Endothelial cell of umbilical vein (primary cell): ENCODE measurements at regions not wholly inside any gene's neighbourhood (a gene's known extent, or its start where the extent isn't known, plus 50 kb on each side); places are given as distances from the start of the nearest gene placed in this dataset.

Source experiments
- BruUV-seq: library from RNA; stranded (reverse); fragments of 400-500 nt; replicated peaks from 2 replicates; lab custom pipeline; 2021; lab: Mats Ljungman, UMichigan
- CTCF ChIA-PET: fragments of 300-600, 350-600 bp; sonication (Branson Sonifier 250); formaldehyde crosslinking; loops from one replicate; lab custom pipeline; 2021; ENCODE audit warnings: antibody characterized with exemption, inconsistent platforms; lab: Charles Lee
- POLR2A ChIA-PET: fragments of 300-600, 350-600 bp; sonication (Branson Sonifier 250); formaldehyde crosslinking; loops from one replicate; lab custom pipeline; 2021; ENCODE audit warnings: antibody characterized with exemption, inconsistent platforms; lab: Charles Lee
- DNase-seq: peaks from one replicate; pipeline ENCODE4 v3.0.0-alpha.2; 2011; ENCODE audit warnings: low read depth, low spot score
- FAIRE-seq: peaks from 2 replicates; lab custom pipeline; 2011; peaks lifted over from hg19 to GRCh38; lab: Jason Lieb, UNC
- H2AFZ ChIP-seq: 2 replicates; pipeline ENCODE4 v1.6.0; 2012; ENCODE audit warnings: low read depth, low read length, control low read depth, inconsistent platforms
- H3K27ac ChIP-seq: 2 replicates; pipeline ENCODE4 v1.5.1; 2011; ENCODE audit warnings: low read depth, mild to moderate bottlenecking, control low read depth, low read length, moderate library complexity; ENCODE audit not compliant: insufficient read depth
- H3K27me3 ChIP-seq, 2 experiments: 2 replicates each; pipeline versions ENCODE4 v1.6.0 to v1.6.1; 2011; ENCODE audit warnings: low read length in 2 of 2, mixed read lengths in 1 of 2; ENCODE audit not compliant: control insufficient read depth in 2 of 2, insufficient read depth in 2 of 2
- H3K36me3 ChIP-seq, 2 experiments: 2 replicates in 1 of 2; 3 replicates in 1 of 2; pipeline ENCODE4 v1.5.1; 2011; ENCODE audit warnings: low read length in 2 of 2, mild to moderate bottlenecking in 1 of 2, moderate library complexity in 1 of 2; ENCODE audit not compliant: control insufficient read depth in 2 of 2, insufficient read depth in 2 of 2; ENCODE audit errors: extremely low read depth in 1 of 2
- H3K4me1 ChIP-seq: 3 replicates; pipeline ENCODE4 v1.5.1; 2011; ENCODE audit warnings: mild to moderate bottlenecking, low read length; ENCODE audit not compliant: control insufficient read depth, insufficient read depth; ENCODE audit errors: extremely low read depth
- H3K4me2 ChIP-seq: 2 replicates; pipeline ENCODE4 v1.6.1; 2011; ENCODE audit warnings: low read length, control low read depth, mixed read lengths; ENCODE audit not compliant: insufficient read depth
- H3K4me3 ChIP-seq, 3 experiments: fragments of 200-600 bp in 1 of 3; sonication (generic), shearing (Covaris generic) in 1 of 3; replicated peaks in 1 of 3; 2 replicates each; pipeline ENCODE4 v1.5.1; 2011 to 2016; ENCODE audit warnings: control low read depth in 3 of 3, low read length in 3 of 3, mild to moderate bottlenecking in 2 of 3, inconsistent platforms in 1 of 3, low read depth in 1 of 3, moderate library complexity in 1 of 3; ENCODE audit not compliant: insufficient read depth in 1 of 3
- H3K79me2 ChIP-seq: 2 replicates; pipeline ENCODE4 v1.6.0; 2012; ENCODE audit warnings: low read length, inconsistent platforms; ENCODE audit not compliant: control insufficient read depth, insufficient read depth
- H3K9ac ChIP-seq: replicated peaks from 2 replicates; pipeline ENCODE3; 2011; ENCODE audit warnings: low read length, control low read depth; ENCODE audit not compliant: insufficient read depth; ENCODE audit errors: extremely low read depth
- H3K9me1 ChIP-seq: replicated peaks from 3 replicates; pipeline ENCODE4 v1.6.0; 2011; ENCODE audit warnings: mild to moderate bottlenecking, low read length; ENCODE audit not compliant: control insufficient read depth, insufficient read depth; ENCODE audit errors: extremely low read depth
- H3K9me3 ChIP-seq: replicated peaks from 2 replicates; pipeline ENCODE4 v1.5.1; 2012; ENCODE audit warnings: low read length, inconsistent platforms; ENCODE audit not compliant: control insufficient read depth, insufficient read depth
- H4K20me1 ChIP-seq: replicated peaks from 2 replicates; pipeline ENCODE3; 2011; ENCODE audit warnings: mild to moderate bottlenecking, low read length; ENCODE audit not compliant: control insufficient read depth, insufficient read depth; ENCODE audit errors: extremely low read depth
- CTCF ChIP-seq, 2 donors: IDR thresholded peaks; 1 replicate in 1 of 2; 2 replicates in 1 of 2; pipeline ENCODE4 v1.5.1; 2011; ENCODE audit warnings: low read length in 2 of 2, mild to moderate bottlenecking in 2 of 2, moderate library complexity in 2 of 2, control low read depth in 1 of 2, inconsistent platforms in 1 of 2, low read depth in 1 of 2; ENCODE audit not compliant: insufficient read depth in 1 of 2; ENCODE audit errors: extremely low read depth in 1 of 2
- EZH2 ChIP-seq: IDR thresholded peaks from 2 replicates; pipeline ENCODE4 v1.6.1; 2012; ENCODE audit warnings: borderline replicate concordance, low read depth, mild to moderate bottlenecking, moderate library complexity, low read length, inconsistent platforms; ENCODE audit not compliant: severe bottlenecking
- FOS ChIP-seq: IDR thresholded peaks from 2 replicates; pipeline ENCODE4 v1.6.1; 2011; ENCODE audit warnings: mild to moderate bottlenecking, low read length, moderate library complexity, borderline replicate concordance; ENCODE audit not compliant: insufficient read depth
- GATA2 ChIP-seq: IDR thresholded peaks from 2 replicates; pipeline ENCODE4 v1.7.0; 2011; ENCODE audit warnings: low read depth, mild to moderate bottlenecking, moderate library complexity, mixed read lengths, low read length; ENCODE audit not compliant: insufficient read length, insufficient read depth
- JUN ChIP-seq: IDR thresholded peaks from 2 replicates; pipeline ENCODE4 v1.6.1; 2011; ENCODE audit warnings: borderline replicate concordance, low read depth; ENCODE audit not compliant: insufficient read length, insufficient read depth
- MAX ChIP-seq: IDR thresholded peaks from 2 replicates; pipeline ENCODE4 v1.6.1; 2011; ENCODE audit not compliant: insufficient read depth, insufficient read length
- MYC ChIP-seq: IDR thresholded peaks from one replicate; pipeline ENCODE4 v1.6.1; 2011; ENCODE audit warnings: mild to moderate bottlenecking, low read depth, low read length
- POLR2A ChIP-seq: IDR thresholded peaks from 2 replicates; pipeline ENCODE4 v1.6.1; 2012; ENCODE audit warnings: low read depth, mild to moderate bottlenecking, control low read depth, low read length
- POLR2AphosphoS5 ChIP-seq: IDR thresholded peaks from 2 replicates; pipeline ENCODE4 v1.6.1; 2012; ENCODE audit warnings: low read depth, mild to moderate bottlenecking, control low read depth, low read length, moderate library complexity; ENCODE audit not compliant: insufficient read depth
- dilution Hi-C: fragments of 300-500 bp; cut with MboI; formaldehyde crosslinking; loops from one replicate; pipeline ENCODE4 v1.15.0; 2019; ENCODE audit warnings: low sequenced_read_pairs; ENCODE audit not compliant: extremely low pct_ligation_motif_present
- intact Hi-C: fragments of 100-400 bp; cut with micrococcal nuclease; formaldehyde crosslinking; loops from one replicate; pipeline ENCODE4 v1.10.0; 2022

GRCh38 chr11:134679592-134679991 is 267.6 kb upstream of the B3GAT1 start:
- TF ChIP-seq POLR2AphosphoS5 (no peak), CTCF (IDR thresholded peaks at IDR 0.05; ENCODE audit: extremely low read depth in 1 of 2, insufficient read depth in 1 of 2, low read depth in 1 of 2, low read length in 2 of 2) (no peak), JUN (no peak), FOS (no peak), MYC (no peak), GATA2 (no peak), POLR2A (no peak)
- no peak overlapping the region for H3K9ac ChIP-seq
- H2AFZ ChIP-seq = no peak overlapping the region
- CTCF ChIA-PET = no interaction called here
- H3K79me2 ChIP-seq = no peaks in the 10 kb centered on the region
- no peaks in the 10 kb centered on the region for H3K4me1 ChIP-seq
- H3K27ac ChIP-seq = no peak overlapping the region
- H4K20me1 ChIP-seq = no peaks in the 10 kb centered on the region
- POLR2A ChIA-PET = no interaction called here
- no peak for DNase-seq
- H3K9me3 ChIP-seq = peaks cover 2% of the 10 kb centered on the region
- no peaks in the 10 kb centered on the region for H3K9me1 ChIP-seq
- no peaks in the 10 kb centered on the region for H3K27me3 ChIP-seq
- no peak overlapping the region for H3K4me2 ChIP-seq
- H3K4me3 ChIP-seq = no peak overlapping the region
- BruUV-seq = no TSS peak
- intact Hi-C loops (no loop called here), dilution Hi-C loops (no loop called here)
- FAIRE-seq = no peak
- H3K36me3 ChIP-seq = no peaks in the 10 kb centered on the region

GRCh38 chr11:134678744-134679143 is 266.7 kb upstream of the B3GAT1 start:
- no peaks in the 10 kb centered on the region for H4K20me1 ChIP-seq

More at GRCh38 chr11:134678744-134679143, 266.7 kb upstream of the B3GAT1 start:
- BruUV-seq = no TSS peak
- intact Hi-C loops (no loop called here), dilution Hi-C loops (no loop called here)
- H3K4me1 ChIP-seq = no peaks in the 10 kb centered on the region
- FAIRE-seq (no peak), DNase-seq (no peak)
- ChIA-PET CTCF (no interaction called here), POLR2A (no interaction called here)
- no peaks in the 10 kb centered on the region for H3K79me2 ChIP-seq
- no peak overlapping the region for H3K4me3 ChIP-seq
- H3K36me3 ChIP-seq = no peaks in the 10 kb centered on the region
- H3K9ac ChIP-seq = no peak overlapping the region
- no peak overlapping the region for H3K27ac ChIP-seq
- H3K27me3 ChIP-seq = no peaks in the 10 kb centered on the region
- no peaks in the 10 kb centered on the region for H3K9me1 ChIP-seq
- H3K4me2 ChIP-seq = no peak overlapping the region
- peaks cover 2% of the 10 kb centered on the region for H3K9me3 ChIP-seq
- no peak overlapping the region for H2AFZ ChIP-seq
- TF ChIP-seq POLR2AphosphoS5 = no peak
- TF ChIP-seq MAX = no peak
- no peak for TF ChIP-seq JUN
- TF ChIP-seq EZH2 = no peak
- TF ChIP-seq FOS = no peak
- no peak for TF ChIP-seq MYC
- TF ChIP-seq GATA2 = no peak
- no peak for TF ChIP-seq CTCF (IDR thresholded peaks at IDR 0.05; ENCODE audit: extremely low read depth in 1 of 2, insufficient read depth in 1 of 2, low read depth in 1 of 2, low read length in 2 of 2)
- TF ChIP-seq POLR2A = no peak
